BLaER1 treated with 17β-estradiol and CSF1 and Interleukin-3, amounts not matched to agents 10 nM and 100 nM (cell line): ENCODE measurements at regions not wholly inside any gene's neighbourhood (a gene's known extent, or its start where the extent isn't known, plus 50 kb on each side); places are given as distances from the start of the nearest gene placed in this dataset.

Experiments used
- H3K27ac ChIP-seq, 11 experiments: shearing (Covaris generic); formaldehyde crosslinking; 2 replicates each; pipeline ENCODE4 v1.8.1; 2022
- H3K27me3 ChIP-seq, 11 experiments: shearing (Covaris generic); formaldehyde crosslinking; 2 replicates each; pipeline ENCODE4 v1.8.1; 2022
- H3K36me3 ChIP-seq, 11 experiments: shearing (Covaris generic); formaldehyde crosslinking; 2 replicates each; pipeline ENCODE4 v1.8.1; 2022
- H3K4me1 ChIP-seq, 10 experiments: shearing (Covaris generic); formaldehyde crosslinking; 2 replicates each; pipeline ENCODE4 v1.8.1; 2022
- H3K4me2 ChIP-seq, 11 experiments: shearing (Covaris generic); formaldehyde crosslinking; 2 replicates each; pipeline ENCODE4 v1.8.1; 2022
- H3K4me3 ChIP-seq, 10 experiments: shearing (Covaris generic); formaldehyde crosslinking; 2 replicates each; pipeline ENCODE4 v1.8.1; 2022
- H3K9ac ChIP-seq, 11 experiments: shearing (Covaris generic); formaldehyde crosslinking; 2 replicates each; pipeline ENCODE4 v1.8.1; 2022
- H3K9me3 ChIP-seq, 11 experiments: shearing (Covaris generic); formaldehyde crosslinking; replicated peaks in 1 of 11; 2 replicates each; pipeline ENCODE4 v1.8.1; 2022
- H4K20me1 ChIP-seq, 11 experiments: shearing (Covaris generic); formaldehyde crosslinking; 2 replicates each; pipeline ENCODE4 v1.8.1; 2022
- Cebpa-rat ChIP-seq, 11 experiments: shearing (Covaris generic); IDR thresholded peaks; 2 replicates each; pipeline ENCODE4 v1.8.1; 2022

DNA sequence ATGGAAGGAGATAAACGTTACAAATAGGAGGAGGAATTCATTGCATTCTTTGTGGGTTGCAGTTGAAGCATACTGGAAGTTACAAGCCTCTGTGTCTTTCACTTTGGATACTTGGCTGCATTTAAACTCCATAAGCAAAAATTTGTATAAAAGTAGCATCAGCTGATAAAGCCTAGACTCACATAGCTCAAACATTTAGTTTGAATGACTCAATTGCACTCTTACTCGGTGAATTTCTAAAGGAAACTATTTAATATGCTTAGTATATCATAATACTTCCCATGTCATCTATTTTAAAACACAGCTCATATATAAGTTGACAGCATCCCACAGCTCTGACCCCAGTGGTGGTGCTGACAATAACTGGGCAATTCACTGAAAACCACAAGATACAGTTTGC, 596.6 kb upstream of the ZNF608 start:
- Histone ChIP-seq H3K9me3 (peaks cover 0 to 6% (median 0%) of the 10 kb centered on the region in 11 experiments; a peak in 2 of 22 replicates), H3K4me3 (no peak overlapping the region), H3K27ac (no peak overlapping the region), H3K36me3 (no peaks in the 10 kb centered on the region), H4K20me1 (no peaks in the 10 kb centered on the region), H3K9ac (no peak overlapping the region), H3K4me1 (peaks cover 0 to 16% (median 6%) of the 10 kb centered on the region in 10 experiments; a peak in 9 of 20 replicates), H3K27me3 (no peaks in the 10 kb centered on the region), H3K4me2 (no peak overlapping the region)
- TF ChIP-seq Cebpa-rat (IDR thresholded peaks at IDR 0.05): no peak

DNA sequence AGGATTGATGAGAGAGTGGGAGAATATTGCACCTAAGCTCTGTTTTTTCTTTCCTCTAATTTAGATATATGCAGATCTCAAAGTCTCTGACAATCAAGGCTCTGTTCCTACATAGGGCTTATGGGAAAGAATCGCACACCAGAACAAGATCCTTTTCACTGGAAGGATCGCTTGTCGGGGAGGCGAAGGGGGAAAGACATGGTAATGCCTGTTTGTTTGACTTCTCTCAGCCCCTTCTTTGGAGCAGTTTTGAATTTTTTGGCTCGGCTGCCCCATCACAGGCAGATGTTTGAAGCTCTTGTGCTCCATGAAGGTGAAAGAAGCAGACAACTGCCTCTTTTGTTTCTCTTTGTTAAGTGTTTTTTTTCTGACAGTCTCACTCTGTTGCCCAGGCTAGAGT, 599.9 kb upstream of the ZNF608 start:
- no peaks in the 10 kb centered on the region for H3K27me3 ChIP-seq
- no peak overlapping the region for H3K9ac ChIP-seq
- no peak overlapping the region for H3K4me2 ChIP-seq
- H3K4me3 ChIP-seq: no peak overlapping the region
- no peaks in the 10 kb centered on the region for H3K4me1 ChIP-seq
- H3K9me3 ChIP-seq: peaks cover 0 to 6% (median 0%) of the 10 kb centered on the region in 11 experiments; a peak in 2 of 22 replicates
- no peaks in the 10 kb centered on the region for H3K36me3 ChIP-seq
- no peaks in the 10 kb centered on the region for H4K20me1 ChIP-seq
- no peak overlapping the region for H3K27ac ChIP-seq
- TF ChIP-seq Cebpa-rat (IDR thresholded peaks at IDR 0.05): no peak

DNA sequence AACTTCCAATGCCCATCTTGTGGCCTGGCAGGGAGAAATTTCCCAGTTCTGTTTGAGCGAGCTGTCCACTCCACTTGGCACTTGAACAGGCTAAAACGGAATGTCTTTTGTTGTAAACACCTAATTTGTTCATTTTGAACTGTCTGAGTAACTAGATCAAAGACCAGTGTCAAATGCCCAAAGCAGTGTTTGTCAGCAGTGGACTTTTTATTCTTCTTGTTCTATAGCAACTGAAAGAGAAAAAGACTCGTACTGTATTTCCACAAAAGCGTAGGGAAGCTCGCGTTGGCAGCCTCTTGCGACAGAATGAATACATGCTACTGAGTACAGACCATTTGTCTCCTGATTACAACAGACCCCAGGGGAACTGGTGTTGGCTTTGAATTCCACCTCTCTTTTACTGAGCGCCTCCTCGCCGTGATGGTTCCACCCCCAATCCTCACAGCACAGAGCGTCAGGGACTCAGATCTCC, 601.8 kb upstream of the ZNF608 start:
- Histone ChIP-seq H3K27ac (no peak overlapping the region), H3K9ac (no peak overlapping the region), H3K4me3 (no peak overlapping the region), H3K27me3 (no peaks in the 10 kb centered on the region), H3K9me3 (peaks cover 0 to 6% (median 0%) of the 10 kb centered on the region in 11 experiments; a peak in 2 of 22 replicates), H3K4me2 (no peak overlapping the region), H4K20me1 (no peaks in the 10 kb centered on the region), H3K36me3 (no peaks in the 10 kb centered on the region), H3K4me1 (no peaks in the 10 kb centered on the region)
- TF ChIP-seq Cebpa-rat (IDR thresholded peaks at IDR 0.05): no peak

DNA sequence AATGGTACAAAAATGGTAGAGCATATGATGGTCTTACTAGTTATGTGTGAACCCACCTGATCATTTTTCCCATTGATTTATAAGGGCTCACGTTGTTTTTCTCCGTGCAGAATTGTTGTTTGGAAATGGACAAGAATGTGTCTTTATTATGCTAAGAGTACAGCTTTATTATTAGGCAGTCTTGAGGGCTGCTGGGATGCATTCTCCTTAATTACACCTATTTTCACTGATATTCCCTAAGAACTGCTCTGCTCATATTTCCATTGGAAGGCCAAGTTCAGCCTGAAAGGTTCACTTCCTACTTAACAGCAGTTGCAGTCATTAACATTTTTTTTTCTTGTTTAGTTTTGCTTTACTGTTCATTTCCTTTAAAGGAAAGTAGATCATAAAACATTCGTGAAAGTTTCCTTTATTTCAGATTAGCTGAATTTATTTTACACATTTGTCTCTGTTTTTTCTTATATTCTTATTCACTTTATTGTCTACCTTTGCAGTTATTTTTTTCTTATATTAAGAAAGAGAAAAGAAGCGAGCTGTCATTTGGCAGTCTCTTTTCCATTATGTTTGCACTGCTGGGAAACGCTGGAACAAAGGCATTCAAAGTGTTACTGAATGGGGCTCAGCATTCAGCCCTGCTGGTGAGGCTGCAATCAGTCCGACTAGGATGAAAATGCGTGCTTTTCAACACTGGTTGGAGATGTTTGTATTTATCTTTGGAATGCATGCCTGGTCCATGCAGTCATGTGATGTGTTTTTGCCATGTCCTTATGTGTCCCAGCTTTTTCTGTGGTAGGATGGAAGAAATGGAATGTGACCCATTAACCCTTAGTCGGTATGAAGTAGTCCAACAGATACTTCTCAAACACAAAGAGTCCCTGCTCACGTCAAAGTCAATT, 602.7 kb upstream of the ZNF608 start:
- Histone ChIP-seq H3K4me3 (no peak overlapping the region), H3K36me3 (no peaks in the 10 kb centered on the region), H4K20me1 (no peaks in the 10 kb centered on the region), H3K9ac (no peak overlapping the region), H3K4me1 (no peaks in the 10 kb centered on the region), H3K9me3 (peaks cover 0 to 5% (median 0%) of the 10 kb centered on the region in 11 experiments; a peak in 2 of 22 replicates), H3K27me3 (no peaks in the 10 kb centered on the region), H3K4me2 (no peak overlapping the region), H3K27ac (no peak overlapping the region)
- TF ChIP-seq Cebpa-rat (IDR thresholded peaks at IDR 0.05): no peak

DNA sequence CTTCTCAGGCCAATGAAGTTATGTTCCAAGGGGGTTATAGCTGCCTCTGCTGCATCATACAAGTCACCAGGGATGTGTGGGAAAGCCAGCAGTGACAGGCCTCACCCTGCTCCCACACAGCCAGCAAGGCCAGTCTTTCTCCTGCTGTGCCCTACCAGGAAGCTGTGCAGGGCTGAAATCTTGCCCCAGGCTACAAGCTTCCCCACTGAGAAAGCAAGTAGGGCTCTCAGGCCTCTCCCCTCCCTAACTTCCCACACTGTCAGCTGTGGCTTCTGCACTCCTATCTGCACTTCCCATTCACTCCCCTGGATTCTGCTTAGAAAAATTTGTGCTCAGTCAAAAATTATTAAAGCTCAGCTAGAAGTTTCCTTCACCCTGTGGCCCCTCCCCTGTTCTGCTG, 611.2 kb upstream of the ZNF608 start:
- Histone ChIP-seq H4K20me1 (no peaks in the 10 kb centered on the region), H3K27ac (no peak overlapping the region), H3K4me1 (peaks cover 0 to 3% (median 0%) of the 10 kb centered on the region in 10 experiments; a peak in 1 of 20 replicates), H3K27me3 (no peaks in the 10 kb centered on the region), H3K4me2 (peak overlapping the region in 1 of 11 experiments; percentile 44; a peak in 2 of 22 replicates), H3K9ac (no peak overlapping the region), H3K9me3 (peaks cover 9 to 26% (median 17%) of the 10 kb centered on the region in 11 experiments; a peak in 18 of 22 replicates), H3K4me3 (no peak overlapping the region), H3K36me3 (no peaks in the 10 kb centered on the region)
- no peak for TF ChIP-seq Cebpa-rat (IDR thresholded peaks at IDR 0.05)

DNA sequence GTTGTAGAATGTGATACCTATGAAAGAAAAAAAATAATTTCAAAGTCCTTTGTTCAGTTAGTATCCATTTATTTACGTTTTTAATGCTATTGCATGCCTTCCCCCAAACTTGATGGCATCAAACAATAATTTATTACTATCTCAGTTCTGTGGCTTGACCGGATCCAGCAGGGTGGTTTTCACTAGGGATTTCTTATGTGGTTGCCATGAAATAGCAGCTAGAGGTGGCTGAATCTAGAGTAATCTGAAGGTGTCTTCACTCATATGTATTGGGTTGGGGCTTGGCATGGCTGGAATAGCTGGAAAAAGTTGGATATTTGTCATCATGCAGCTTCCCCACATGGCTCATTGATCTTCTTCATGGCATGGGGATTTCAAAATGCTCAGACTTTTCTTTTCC, 619.3 kb upstream of the ZNF608 start:
- no peak for TF ChIP-seq Cebpa-rat (IDR thresholded peaks at IDR 0.05)
- H3K36me3 ChIP-seq: no peaks in the 10 kb centered on the region
- no peaks in the 10 kb centered on the region for H4K20me1 ChIP-seq
- H3K4me3 ChIP-seq: no peak overlapping the region
- H3K27me3 ChIP-seq: no peaks in the 10 kb centered on the region
- no peak overlapping the region for H3K27ac ChIP-seq
- H3K9ac ChIP-seq: no peak overlapping the region
- no peak overlapping the region for H3K4me2 ChIP-seq
- peaks cover 0 to 7% (median 4%) of the 10 kb centered on the region in 10 experiments; a peak in 12 of 20 replicates for H3K4me1 ChIP-seq
- H3K9me3 ChIP-seq: peaks cover 0 to 20% (median 5%) of the 10 kb centered on the region in 11 experiments; a peak in 10 of 22 replicates

DNA sequence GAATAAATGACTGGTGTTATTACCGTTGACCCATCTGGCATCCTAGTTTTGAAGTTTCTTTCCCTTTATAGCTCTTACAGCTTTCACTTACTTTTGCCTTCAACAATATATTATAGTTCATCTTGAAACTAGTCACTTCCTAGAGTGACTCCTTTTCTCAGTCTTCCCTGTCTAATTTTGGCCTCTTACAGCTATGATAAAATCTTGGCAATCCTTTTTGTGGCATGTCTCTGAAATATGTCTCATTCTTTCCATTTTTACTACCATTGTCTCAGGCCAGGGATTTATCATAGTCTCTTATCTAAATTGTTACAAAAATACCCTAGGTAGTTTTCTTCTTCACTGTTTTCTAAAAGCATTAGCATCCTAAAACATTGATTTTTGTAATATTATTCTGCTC, 621.3 kb upstream of the ZNF608 start:
- Histone ChIP-seq H4K20me1 (no peaks in the 10 kb centered on the region), H3K4me1 (peaks cover 0 to 15% (median 8%) of the 10 kb centered on the region in 10 experiments; a peak in 12 of 20 replicates), H3K36me3 (no peaks in the 10 kb centered on the region), H3K27ac (no peak overlapping the region), H3K9me3 (peaks cover 0 to 20% (median 5%) of the 10 kb centered on the region in 11 experiments; a peak in 10 of 22 replicates), H3K27me3 (no peaks in the 10 kb centered on the region), H3K4me2 (no peak overlapping the region), H3K4me3 (no peak overlapping the region), H3K9ac (no peak overlapping the region)
- no peak for TF ChIP-seq Cebpa-rat (IDR thresholded peaks at IDR 0.05)

DNA sequence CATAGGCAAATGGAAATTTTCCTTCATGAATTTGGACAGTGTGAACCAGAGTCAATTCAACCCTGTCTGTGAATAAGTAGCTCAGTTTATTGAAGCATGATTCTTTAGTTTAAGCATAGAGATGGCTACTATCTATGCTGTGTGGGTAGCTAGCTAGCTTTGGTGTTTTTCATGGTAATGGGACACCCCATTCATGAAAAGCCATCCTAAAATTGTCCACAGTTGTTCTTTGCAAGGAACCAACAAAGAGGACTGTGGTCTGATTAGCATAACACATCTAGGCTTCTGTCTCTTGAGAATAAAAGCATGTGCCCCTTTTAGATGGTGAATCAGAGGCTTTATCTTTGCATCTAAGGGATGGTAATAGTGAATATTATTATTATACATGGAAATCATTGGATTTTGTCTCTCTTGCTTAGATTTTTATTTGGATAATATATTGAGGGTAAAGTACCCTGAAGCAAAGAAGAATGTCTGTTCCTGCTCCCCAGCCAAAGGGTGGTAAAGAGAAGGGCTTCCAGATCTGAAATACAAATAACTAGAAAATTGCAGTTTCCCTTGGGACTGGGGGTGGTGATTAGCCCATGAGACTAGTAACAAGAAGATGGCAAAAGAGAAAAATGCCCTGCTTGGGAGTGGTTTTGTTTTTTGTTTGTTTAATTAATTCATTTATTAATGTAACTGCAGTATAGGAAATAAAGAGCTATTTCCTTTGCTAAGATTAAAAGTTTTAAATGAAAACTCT, 624.2 kb upstream of the ZNF608 start:
- Histone ChIP-seq H3K4me2 (peak overlapping the region in 7 of 11 experiments; percentile 20 to 45 (median 36); a peak in 11 of 22 replicates), H3K4me3 (no peak overlapping the region), H4K20me1 (no peaks in the 10 kb centered on the region), H3K9ac (no peak overlapping the region), H3K27ac (no peak overlapping the region), H3K27me3 (no peaks in the 10 kb centered on the region), H3K36me3 (no peaks in the 10 kb centered on the region), H3K4me1 (peaks cover 0 to 15% (median 8%) of the 10 kb centered on the region in 10 experiments; a peak in 12 of 20 replicates), H3K9me3 (peaks cover 0 to 20% (median 4%) of the 10 kb centered on the region in 11 experiments; a peak in 10 of 22 replicates)
- TF ChIP-seq Cebpa-rat (IDR thresholded peaks at IDR 0.05): no peak
